ENCODE measurements at regions not wholly inside any gene's neighbourhood (a gene's known extent, or its start where the extent isn't known, plus 50 kb on each side); places are given as distances from the start of the nearest gene placed in this dataset.
"Not testable (repeated sequence)": the region's sequence is repeated elsewhere in the genome, so short reads cannot be mapped to it uniquely, and the experiment has no call there.

- Histone ChIP-seq H3K4me3 (ENCODE audit: low read length in 3 of 3) (no peak overlapping the region), H3K9me3 (ENCODE audit: control insufficient read depth in 2 of 3, insufficient read depth in 1 of 3, low read length in 3 of 3) (no peaks in the 10 kb centered on the region), H3K27ac (ENCODE audit: low read depth in 2 of 2, low read length in 2 of 2) (no peak overlapping the region), H3K27me3 (ENCODE audit: control insufficient read depth, insufficient read depth, low read length) (no peaks in the 10 kb centered on the region), H3K36me3 (ENCODE audit: control insufficient read depth in 2 of 3, insufficient read depth in 3 of 3, low read length in 3 of 3) (no peaks in the 10 kb centered on the region), H3K4me1 (ENCODE audit: control insufficient read depth in 2 of 3, insufficient read depth in 2 of 3, low read depth in 1 of 3, low read length in 3 of 3) (no peaks in the 10 kb centered on the region), H3K9ac (ENCODE audit: low read length in 3 of 3) (no peak overlapping the region)
- TF ChIP-seq CTCF (IDR thresholded peaks at IDR 0.05; ENCODE audit: borderline replicate concordance, extremely low read depth, insufficient read depth): no peak
- DNase-seq (no peak), FAIRE-seq (no peak)
- intact Hi-C loops (cut with DNase I): no loop called here
These were observed 300.9 kb downstream of the NEBL start for GRCh38 chr10:20596065-20596755.

- Histone ChIP-seq H3K27ac (ENCODE audit: low read depth in 2 of 2, low read length in 2 of 2) (no peak overlapping the region), H3K9ac (ENCODE audit: low read length in 3 of 3) (no peak overlapping the region), H3K9me3 (ENCODE audit: control insufficient read depth in 2 of 3, insufficient read depth in 1 of 3, low read length in 3 of 3) (no peaks in the 10 kb centered on the region), H3K27me3 (ENCODE audit: control insufficient read depth, insufficient read depth, low read length) (no peaks in the 10 kb centered on the region), H3K4me3 (ENCODE audit: low read length in 3 of 3) (no peak overlapping the region), H3K36me3 (ENCODE audit: control insufficient read depth in 2 of 3, insufficient read depth in 3 of 3, low read length in 3 of 3) (no peaks in the 10 kb centered on the region), H3K4me1 (ENCODE audit: control insufficient read depth in 2 of 3, insufficient read depth in 2 of 3, low read depth in 1 of 3, low read length in 3 of 3) (no peaks in the 10 kb centered on the region)
- FAIRE-seq: no peak
- no peak for DNase-seq
- no peak for TF ChIP-seq CTCF (IDR thresholded peaks at IDR 0.05; ENCODE audit: borderline replicate concordance, extremely low read depth, insufficient read depth)
- intact Hi-C loops (cut with DNase I): no loop called here
These were observed 303.5 kb downstream of the NEBL start for GRCh38 chr10:20593649-20594048.

- Histone ChIP-seq H3K27ac (ENCODE audit: low read depth in 2 of 2, low read length in 2 of 2) (no peak overlapping the region), H3K27me3 (ENCODE audit: control insufficient read depth, insufficient read depth, low read length) (no peaks in the 10 kb centered on the region), H3K4me1 (ENCODE audit: control insufficient read depth in 2 of 3, insufficient read depth in 2 of 3, low read depth in 1 of 3, low read length in 3 of 3) (no peaks in the 10 kb centered on the region), H3K9me3 (ENCODE audit: control insufficient read depth in 2 of 3, insufficient read depth in 1 of 3, low read length in 3 of 3) (peaks cover 0 to 16% (median 3%) of the 10 kb centered on the region in 3 donors), H3K36me3 (ENCODE audit: control insufficient read depth in 2 of 3, insufficient read depth in 3 of 3, low read length in 3 of 3) (no peaks in the 10 kb centered on the region), H3K9ac (ENCODE audit: low read length in 3 of 3) (no peak overlapping the region), H3K4me3 (ENCODE audit: low read length in 3 of 3) (no peak overlapping the region)
- intact Hi-C loops (cut with DNase I): no loop called here
- DNase-seq (no peak), FAIRE-seq (no peak)
- no peak for TF ChIP-seq CTCF (IDR thresholded peaks at IDR 0.05; ENCODE audit: borderline replicate concordance, extremely low read depth, insufficient read depth)
These were observed 315.1 kb downstream of the NEBL start for GRCh38 chr10:20582041-20582440.

- H3K4me3 ChIP-seq (ENCODE audit: low read length in 3 of 3): no peak overlapping the region
- H3K27me3 ChIP-seq (ENCODE audit: control insufficient read depth, insufficient read depth, low read length): no peaks in the 10 kb centered on the region
- no peak for TF ChIP-seq CTCF (IDR thresholded peaks at IDR 0.05; ENCODE audit: borderline replicate concordance, extremely low read depth, insufficient read depth)
- no peaks in the 10 kb centered on the region for H3K9me3 ChIP-seq (ENCODE audit: control insufficient read depth in 2 of 3, insufficient read depth in 1 of 3, low read length in 3 of 3)
- H3K9ac ChIP-seq (ENCODE audit: low read length in 3 of 3): no peak overlapping the region
- intact Hi-C loops (cut with DNase I): no loop called here
- no peaks in the 10 kb centered on the region for H3K4me1 ChIP-seq (ENCODE audit: control insufficient read depth in 2 of 3, insufficient read depth in 2 of 3, low read depth in 1 of 3, low read length in 3 of 3)
- no peak overlapping the region for H3K27ac ChIP-seq (ENCODE audit: low read depth in 2 of 2, low read length in 2 of 2)
- FAIRE-seq (no peak), DNase-seq (no peak)
- no peaks in the 10 kb centered on the region for H3K36me3 ChIP-seq (ENCODE audit: control insufficient read depth in 2 of 3, insufficient read depth in 3 of 3, low read length in 3 of 3)
These were observed 323.2 kb downstream of the NEBL start for GRCh38 chr10:20573924-20574323.

- H3K4me3 ChIP-seq (ENCODE audit: low read length in 3 of 3); H3K27ac ChIP-seq (ENCODE audit: low read depth in 2 of 2, low read length in 2 of 2); DNase-seq; H3K36me3 ChIP-seq (ENCODE audit: control insufficient read depth in 2 of 3, insufficient read depth in 3 of 3, low read length in 3 of 3); H3K27me3 ChIP-seq (ENCODE audit: control insufficient read depth, insufficient read depth, low read length); intact Hi-C loops (cut with DNase I); FAIRE-seq; H3K9me3 ChIP-seq (ENCODE audit: control insufficient read depth in 2 of 3, insufficient read depth in 1 of 3, low read length in 3 of 3); H3K4me1 ChIP-seq (ENCODE audit: control insufficient read depth in 2 of 3, insufficient read depth in 2 of 3, low read depth in 1 of 3, low read length in 3 of 3); H3K9ac ChIP-seq (ENCODE audit: low read length in 3 of 3): not testable (repeated sequence)
These were observed 341.1 kb downstream of the NEBL start for GRCh38 chr10:20555990-20556389.
